HT1080 (cell line): ENCODE measurements at regions not wholly inside any gene's neighbourhood (a gene's known extent, or its start where the extent isn't known, plus 50 kb on each side); places are given as distances from the start of the nearest gene placed in this dataset.

ENCODE experiments used
- DNase-seq: peaks from one replicate; pipeline ENCODE4 v3.0.0-alpha.2; 2015; ENCODE audit warnings: low read depth

- no peak for DNase-seq
These were observed 456.6 kb upstream of the CELF4 start for GRCh38 chr18:38022234-38022633.

- no peak for DNase-seq
These were observed 453.7 kb upstream of the CELF4 start for GRCh38 chr18:38019292-38019691.

- no peak for DNase-seq
These were observed 445.6 kb upstream of the CELF4 start for GRCh38 chr18:38010971-38011857.

- DNase-seq: no peak
These were observed 444.4 kb upstream of the CELF4 start for GRCh38 chr18:38010037-38010436.

GRCh38 chr18:38009320-38009719 lies 443.7 kb upstream of the CELF4 start:
- DNase-seq: no peak

- DNase-seq: peak; percentile 5
These were observed 442.2 kb upstream of the CELF4 start for GRCh38 chr18:38007676-38008330.

- DNase-seq: no peak
These were observed 441.4 kb upstream of the CELF4 start for GRCh38 chr18:38007026-38007425.

GRCh38 chr18:38006541-38006940 lies 440.9 kb upstream of the CELF4 start:
- DNase-seq: no peak

GRCh38 chr18:37997695-37998094 lies 432.1 kb upstream of the CELF4 start:
- no peak for DNase-seq

GRCh38 chr18:37987901-37988300 lies 422.3 kb upstream of the CELF4 start:
- DNase-seq: no peak

GRCh38 chr18:37986665-37987064 lies 421.1 kb upstream of the CELF4 start:
- peak; percentile 3 for DNase-seq

GRCh38 chr18:37985126-37985525 lies 419.5 kb upstream of the CELF4 start:
- DNase-seq: no peak

- DNase-seq: no peak
These were observed 415.0 kb upstream of the CELF4 start for GRCh38 chr18:37980556-37980955.

- DNase-seq: no peak
These were observed 409.8 kb upstream of the CELF4 start for GRCh38 chr18:37975446-37975845.

GRCh38 chr18:37967261-37967660 lies 401.7 kb upstream of the CELF4 start:
- DNase-seq: no peak

GRCh38 chr18:37965572-37965970 lies 400.0 kb upstream of the CELF4 start:
- DNase-seq: no peak

- no peak for DNase-seq
These were observed 399.4 kb upstream of the CELF4 start for GRCh38 chr18:37964885-37965571.

GRCh38 chr18:37963837-37964236 lies 398.2 kb upstream of the CELF4 start:
- DNase-seq: no peak

GRCh38 chr18:37962316-37962966 lies 396.8 kb upstream of the CELF4 start:
- no peak for DNase-seq

GRCh38 chr18:37958499-37958898 lies 392.9 kb upstream of the CELF4 start:
- DNase-seq: no peak

- no peak for DNase-seq
These were observed 391.3 kb upstream of the CELF4 start for GRCh38 chr18:37956902-37957301.

GRCh38 chr18:37956020-37956419 lies 390.4 kb upstream of the CELF4 start:
- DNase-seq: no peak
